GM12878 (cell line): ENCODE measurements at regions not wholly inside any gene's neighbourhood (a gene's known extent, or its start where the extent isn't known, plus 50 kb on each side); places are given as distances from the start of the nearest gene placed in this dataset.

Source experiments
- ATAC-seq: fragments of 200-7000 bp; cut with Tn5 transposase; 3 replicates; pipeline ENCODE4 v1.9.1; 2020; ENCODE audit warnings: mild to moderate bottlenecking, moderate library complexity
- BruUV-seq: library from RNA; stranded (reverse); fragments of 400-500 nt; replicated peaks from 2 replicates; lab custom pipeline; 2021; lab: Mats Ljungman, UMichigan
- CTCF ChIA-PET: fragments of 300-600 bp; sonication (Branson Sonifier 250); formaldehyde crosslinking; extraction: SDS; loops from one replicate; lab custom pipeline; 2021; ENCODE audit warnings: inconsistent platforms; lab: Yijun Ruan, JAX
- POLR2A ChIA-PET: fragments of 350-600 bp; formaldehyde crosslinking; extraction: SDS; loops from one replicate; lab custom pipeline; 2021; ENCODE audit warnings: inconsistent platforms; lab: Charles Lee
- RAD21 ChIA-PET: fragments of 300-600 bp; sonication (Branson Sonifier 250); formaldehyde crosslinking; loops from one replicate; lab custom pipeline; 2023; ENCODE audit warnings: antibody characterized with exemption; ENCODE audit not compliant: unreplicated experiment; lab: Charles Lee
- SMC1A ChIA-PET: fragments of 300-600 bp; sonication (Branson Sonifier 250); formaldehyde crosslinking; loops from one replicate; lab custom pipeline; 2023; ENCODE audit not compliant: unreplicated experiment, uncharacterized antibody; lab: Charles Lee
- DNase-seq: peaks from one replicate; pipeline ENCODE4 v3.0.0-alpha.2; 2011; ENCODE audit warnings: low read depth, low spot score
- FAIRE-seq: peaks from 3 replicates; lab custom pipeline; 2011; peaks lifted over from hg19 to GRCh38; lab: Jason Lieb, UNC
- H2AFZ ChIP-seq: 2 replicates; pipeline ENCODE4 v1.6.0; 2011; ENCODE audit warnings: low read depth, low read length, control low read depth; ENCODE audit not compliant: control insufficient read depth
- H3K27ac ChIP-seq: 2 replicates; pipeline ENCODE4 v1.5.1; 2011; ENCODE audit warnings: control low read depth; ENCODE audit not compliant: control insufficient read depth, insufficient read depth
- H3K27me3 ChIP-seq, 2 experiments: replicated peaks in 1 of 2; 2 replicates each; pipeline versions ENCODE4 v1.6.0 to v1.6.1; 2011; ENCODE audit warnings: low read length in 1 of 2; ENCODE audit not compliant: control insufficient read depth in 2 of 2, insufficient read depth in 2 of 2
- H3K36me3 ChIP-seq, 2 experiments: 2 replicates each; pipeline ENCODE4 v1.5.1; 2011; ENCODE audit warnings: low read length in 1 of 2; ENCODE audit not compliant: control insufficient read depth in 2 of 2, insufficient read depth in 2 of 2
- H3K4me1 ChIP-seq: 2 replicates; pipeline ENCODE4 v1.6.1; 2011; ENCODE audit warnings: mild to moderate bottlenecking, low read length, moderate library complexity, mixed read lengths; ENCODE audit not compliant: control insufficient read depth, insufficient read depth
- H3K4me2 ChIP-seq: 2 replicates; pipeline ENCODE4 v1.6.0; 2011; ENCODE audit warnings: control low read depth; ENCODE audit not compliant: control insufficient read depth, insufficient read depth
- H3K4me3 ChIP-seq: fragments of 200-600 bp; sonication (generic); 2 replicates; pipeline ENCODE4 v1.5.1; 2016
- H3K79me2 ChIP-seq: 2 replicates; pipeline ENCODE4 v1.6.0; 2011; ENCODE audit warnings: low read length; ENCODE audit not compliant: control insufficient read depth, insufficient read depth
- H3K9ac ChIP-seq: 2 replicates; pipeline ENCODE4 v1.8.0; 2011; ENCODE audit warnings: low read length, control low read depth, mixed read lengths; ENCODE audit not compliant: control insufficient read depth, insufficient read depth
- H3K9me3 ChIP-seq: replicated peaks from 3 replicates; pipeline ENCODE4 v1.5.1; 2011; ENCODE audit warnings: mild to moderate bottlenecking, low read length; ENCODE audit not compliant: control insufficient read depth, insufficient read depth
- H4K20me1 ChIP-seq: 2 replicates; pipeline ENCODE4 v1.6.0; 2011; ENCODE audit not compliant: control insufficient read depth, insufficient read depth
- ATF2 ChIP-seq: IDR thresholded peaks from 2 replicates; pipeline ENCODE4 v1.6.1; 2012; ENCODE audit warnings: low read length, inconsistent platforms
- JUND ChIP-seq: IDR thresholded peaks from 2 replicates; pipeline ENCODE4 v1.6.1; 2012; ENCODE audit warnings: low read depth, mild to moderate bottlenecking, low read length, improper control_type of control experiment, moderate library complexity
- NR2C2 ChIP-seq: IDR thresholded peaks from 2 replicates; pipeline ENCODE4 v1.6.1; 2011; ENCODE audit warnings: borderline replicate concordance, low read depth; ENCODE audit not compliant: control insufficient read depth, insufficient read length
- PRDM15 ChIP-seq: fragments of 450-650 bp; formaldehyde crosslinking; IDR thresholded peaks from 2 replicates; pipeline ENCODE4 v1.4.0; 2020; ENCODE audit warnings: mild to moderate bottlenecking, moderate library complexity
- ZBED1 ChIP-seq: IDR thresholded peaks from 2 replicates; pipeline ENCODE4 v1.6.1; 2016; ENCODE audit warnings: borderline replicate concordance
- WGBS: methylation state at CpG from one replicate; pipeline ENCODE4 v1.1.6; 2016; ENCODE audit warnings: low lambda C conversion rate; ENCODE audit not compliant: insufficient replicate concordance, insufficient coverage; ENCODE audit errors: missing lambda C conversion rate; 5-methylcytosine and 5-hydroxymethylcytosine counted together
- in situ Hi-C: fragments of 300-500 bp; cut with MboI; formaldehyde crosslinking; loops from 9 replicates; pipeline ENCODE4 v1.14.3; 2018; ENCODE audit warnings: mixed read lengths
- intact Hi-C: fragments of 100-400 bp; cut with micrococcal nuclease; formaldehyde crosslinking; loops from one replicate; pipeline ENCODE4 v1.14.2; 2022; ENCODE audit not compliant: unreplicated experiment

GRCh38 chr5:29085142-29085541, 2046.8 kb upstream of the CDH9 start:
- RAD21 ChIA-PET = no interaction called here
- H3K9ac ChIP-seq = no peak overlapping the region
- no peak for FAIRE-seq
- POLR2A ChIA-PET = no interaction called here
- no peaks in the 10 kb centered on the region for H4K20me1 ChIP-seq
- no peak overlapping the region for H2AFZ ChIP-seq
- no peak for ATAC-seq
- intact Hi-C loops = no loop called here
- no peaks in the 10 kb centered on the region for H3K9me3 ChIP-seq
- H3K79me2 ChIP-seq = no peaks in the 10 kb centered on the region
- 17% methylated on average over 2 of the region's 2 CpGs for WGBS
- in situ Hi-C loops = no loop called here
- H3K36me3 ChIP-seq = no peaks in the 10 kb centered on the region
- SMC1A ChIA-PET = no interaction called here
- H3K4me1 ChIP-seq = no peaks in the 10 kb centered on the region
- no peak overlapping the region for H3K27ac ChIP-seq
- no peak overlapping the region for H3K4me2 ChIP-seq
- no peak overlapping the region for H3K4me3 ChIP-seq
- CTCF ChIA-PET = no interaction called here
- no peak for TF ChIP-seq NR2C2
- no peak for TF ChIP-seq ZBED1
- no peak for TF ChIP-seq ATF2
- no peak for TF ChIP-seq JUND
- no peak for TF ChIP-seq PRDM15
- TF ChIP-seq, all 136 proteins: peak for 0
- H3K27me3 ChIP-seq = no peaks in the 10 kb centered on the region
- BruUV-seq = no TSS peak
- DNase-seq = no peak
